ENCODE measurements at regions not wholly inside any gene's neighbourhood (a gene's known extent, or its start where the extent isn't known, plus 50 kb on each side); places are given as distances from the start of the nearest gene placed in this dataset.
A peak's percentile ranks its signal among the peaks of the same experiment; 100 is the strongest.

DNA sequence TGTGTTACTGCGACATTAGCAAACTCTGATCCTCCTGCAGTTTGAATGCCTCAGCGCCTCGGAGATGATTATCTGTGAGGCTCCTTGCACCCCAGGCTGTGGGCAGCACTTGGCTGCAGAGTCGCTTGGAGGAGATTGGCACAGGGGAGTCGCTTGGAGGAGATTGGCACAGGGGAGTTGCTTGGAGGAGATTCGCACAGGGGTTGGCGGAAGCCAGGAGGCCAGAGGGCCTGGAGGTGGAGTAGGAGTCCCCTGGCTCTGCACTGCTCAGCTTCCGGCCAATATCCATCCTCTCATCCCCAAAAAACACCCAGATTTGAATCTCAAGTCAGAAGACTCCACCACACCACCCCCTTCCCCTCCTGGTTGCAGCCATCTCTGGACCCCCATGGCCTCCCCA, 192.6 kb upstream of the NECTIN1 start:
- Histone ChIP-seq H3K4me1 (ENCODE audit: insufficient read depth) (no peaks in the 10 kb centered on the region), H3K79me2 (replicated peaks; ENCODE audit: insufficient read depth) (no peaks in the 10 kb centered on the region), H3F3A (replicated peaks; ENCODE audit: low read depth) (no peaks in the 10 kb centered on the region), H3K36me3 (ENCODE audit: insufficient read depth) (no peaks in the 10 kb centered on the region), H3K27me3 (ENCODE audit: insufficient read depth) (no peaks in the 10 kb centered on the region), H4K20me1 (replicated peaks; ENCODE audit: insufficient read depth) (no peaks in the 10 kb centered on the region), H3K4me3 (no peak overlapping the region), H3K4me2 (no peak overlapping the region), H2AFZ (no peak overlapping the region), H3K9me2 (ENCODE audit: insufficient read depth) (no peaks in the 10 kb centered on the region), H3K27ac (ENCODE audit: low read depth) (no peak overlapping the region)
- ATAC-seq (no peak), DNase-seq (ENCODE audit: low spot score) (no peak)
- Mint-ChIP-seq H3K4me3 (no peak overlapping the region), H3K4me1 (peaks cover 20% of the 10 kb centered on the region), H3K36me3 (ENCODE audit: low read depth) (no peaks in the 10 kb centered on the region), H3K27ac (no peak overlapping the region), H3K9me3 (no peaks in the 10 kb centered on the region), H3K27me3 (ENCODE audit: insufficient read depth, low read depth, poor library complexity) (peaks cover 5% of the 10 kb centered on the region)
- TF ChIP-seq ZNF331 (CRISPR knock-in tag; IDR thresholded peaks at IDR 0.05; ENCODE audit: low read depth), result no peak
- no peak for TF ChIP-seq ETS1 (IDR thresholded peaks at IDR 0.05)
- no peak for TF ChIP-seq REST (IDR thresholded peaks at IDR 0.05; ENCODE audit: unreplicated experiment)

GRCh38 chr11:119920666-119921387, 191.8 kb upstream of the NECTIN1 start:
- H3K36me3 ChIP-seq (ENCODE audit: insufficient read depth), result no peaks in the 10 kb centered on the region
- no peaks in the 10 kb centered on the region for H4K20me1 ChIP-seq (replicated peaks; ENCODE audit: insufficient read depth)
- H2AFZ ChIP-seq, result peak overlapping the region; percentile 32; the same call in 1 of the 2 replicates
- H3K79me2 ChIP-seq (replicated peaks; ENCODE audit: insufficient read depth), result no peaks in the 10 kb centered on the region
- H3K4me3 Mint-ChIP-seq, result no peak overlapping the region
- no peaks in the 10 kb centered on the region for H3F3A ChIP-seq (replicated peaks; ENCODE audit: low read depth)
- no peak overlapping the region for H3K27ac ChIP-seq (ENCODE audit: low read depth)
- no peak overlapping the region for H3K4me3 ChIP-seq
- 0 out of 3 replicates have a peak, but pooled peaks cover 4% of the 10 kb centered on the region for H3K9me3 Mint-ChIP-seq
- H3K4me1 Mint-ChIP-seq, result peaks cover 20% of the 10 kb centered on the region
- no peak overlapping the region for H3K4me2 ChIP-seq
- DNase-seq (ENCODE audit: low spot score) (no peak), ATAC-seq (no peak)
- H3K9me2 ChIP-seq (ENCODE audit: insufficient read depth), result no peaks in the 10 kb centered on the region
- peaks cover 5% of the 10 kb centered on the region for H3K27me3 Mint-ChIP-seq (ENCODE audit: insufficient read depth, low read depth, poor library complexity)
- H3K36me3 Mint-ChIP-seq (ENCODE audit: low read depth), result no peaks in the 10 kb centered on the region
- H3K27me3 ChIP-seq (ENCODE audit: insufficient read depth), result no peaks in the 10 kb centered on the region
- no peaks in the 10 kb centered on the region for H3K4me1 ChIP-seq (ENCODE audit: insufficient read depth)
- H3K27ac Mint-ChIP-seq, result no peak overlapping the region
- no peak for TF ChIP-seq ZNF114 (CRISPR knock-in tag; IDR thresholded peaks at IDR 0.05)

DNA sequence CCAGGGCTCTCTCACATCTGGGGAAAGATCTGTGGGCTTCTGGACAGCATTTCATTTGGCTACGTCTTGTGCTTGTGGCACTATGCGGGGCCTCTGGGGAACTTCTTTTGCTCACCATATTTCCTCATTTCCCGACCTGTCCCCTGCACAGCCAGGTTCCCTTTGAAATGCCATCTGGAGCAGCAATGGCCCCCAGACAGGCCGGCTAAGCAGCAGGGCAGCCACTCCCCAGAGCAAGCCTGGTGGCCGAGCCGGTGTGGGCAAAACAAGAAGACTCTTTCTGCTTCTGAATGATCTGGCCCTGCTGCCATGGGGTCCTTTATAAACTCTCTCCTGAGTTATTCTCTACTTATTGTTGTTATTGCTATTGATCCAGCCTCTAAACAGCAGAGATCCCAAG, 190.7 kb upstream of the NECTIN1 start:
- Mint-ChIP-seq H3K27me3 (ENCODE audit: insufficient read depth, low read depth, poor library complexity) (peaks cover 5% of the 10 kb centered on the region), H3K4me1 (peaks cover 20% of the 10 kb centered on the region), H3K9me3 (peaks cover 10% of the 10 kb centered on the region), H3K36me3 (ENCODE audit: low read depth) (no peaks in the 10 kb centered on the region; the same call in 2 of the 3 replicates), H3K27ac (no peak overlapping the region), H3K4me3 (no peak overlapping the region)
- H3K9me2 ChIP-seq (ENCODE audit: insufficient read depth), result no peaks in the 10 kb centered on the region
- no peak overlapping the region for H2AFZ ChIP-seq
- H3K4me1 ChIP-seq (ENCODE audit: insufficient read depth), result no peaks in the 10 kb centered on the region
- no peaks in the 10 kb centered on the region for H3F3A ChIP-seq (replicated peaks; ENCODE audit: low read depth)
- H3K4me3 ChIP-seq, result no peak overlapping the region
- H4K20me1 ChIP-seq (replicated peaks; ENCODE audit: insufficient read depth), result no peaks in the 10 kb centered on the region
- DNase-seq (ENCODE audit: low spot score) (no peak), ATAC-seq (no peak)
- H3K36me3 ChIP-seq (ENCODE audit: insufficient read depth), result no peaks in the 10 kb centered on the region
- no peak overlapping the region for H3K27ac ChIP-seq (ENCODE audit: low read depth)
- H3K27me3 ChIP-seq (ENCODE audit: insufficient read depth), result no peaks in the 10 kb centered on the region
- H3K79me2 ChIP-seq (replicated peaks; ENCODE audit: insufficient read depth), result no peaks in the 10 kb centered on the region
- no peak overlapping the region for H3K4me2 ChIP-seq
- TF ChIP-seq ZNF331 (CRISPR knock-in tag; IDR thresholded peaks at IDR 0.05; ENCODE audit: low read depth), result no peak
- TF ChIP-seq REST (IDR thresholded peaks at IDR 0.05; ENCODE audit: unreplicated experiment), result no peak
- TF ChIP-seq ZNF114 (CRISPR knock-in tag; IDR thresholded peaks at IDR 0.05), result no peak
- no peak for TF ChIP-seq EZH2 (IDR thresholded peaks at IDR 0.05; ENCODE audit: low read depth, unreplicated experiment)
- no peak for TF ChIP-seq POLR2AphosphoS5 (IDR thresholded peaks at IDR 0.05; ENCODE audit: low read depth)
- no peak for TF ChIP-seq CTCF (conservative IDR thresholded peaks at IDR 0.05; ENCODE audit: low read depth in 2 of 2)
